NCI-H2196 treated with DMSO at 0.1 percent for 48 hours (cell line): ENCODE measurements at regions not wholly inside any gene's neighbourhood (a gene's known extent, or its start where the extent isn't known, plus 50 kb on each side); places are given as distances from the start of the nearest gene placed in this dataset.

Source experiments
- DNase-seq: peaks from one replicate; lab custom pipeline; 2025; ENCODE audit not compliant: unreplicated experiment; lab: John Stamatoyannopoulos, UW

- DNase-seq, result no peak
These were observed 75.7 kb upstream of the FOXP4 start for GRCh38 chr6:41470331-41471063.

- DNase-seq, result no peak
These were observed 74.9 kb upstream of the FOXP4 start for GRCh38 chr6:41471064-41471895.

DNA sequence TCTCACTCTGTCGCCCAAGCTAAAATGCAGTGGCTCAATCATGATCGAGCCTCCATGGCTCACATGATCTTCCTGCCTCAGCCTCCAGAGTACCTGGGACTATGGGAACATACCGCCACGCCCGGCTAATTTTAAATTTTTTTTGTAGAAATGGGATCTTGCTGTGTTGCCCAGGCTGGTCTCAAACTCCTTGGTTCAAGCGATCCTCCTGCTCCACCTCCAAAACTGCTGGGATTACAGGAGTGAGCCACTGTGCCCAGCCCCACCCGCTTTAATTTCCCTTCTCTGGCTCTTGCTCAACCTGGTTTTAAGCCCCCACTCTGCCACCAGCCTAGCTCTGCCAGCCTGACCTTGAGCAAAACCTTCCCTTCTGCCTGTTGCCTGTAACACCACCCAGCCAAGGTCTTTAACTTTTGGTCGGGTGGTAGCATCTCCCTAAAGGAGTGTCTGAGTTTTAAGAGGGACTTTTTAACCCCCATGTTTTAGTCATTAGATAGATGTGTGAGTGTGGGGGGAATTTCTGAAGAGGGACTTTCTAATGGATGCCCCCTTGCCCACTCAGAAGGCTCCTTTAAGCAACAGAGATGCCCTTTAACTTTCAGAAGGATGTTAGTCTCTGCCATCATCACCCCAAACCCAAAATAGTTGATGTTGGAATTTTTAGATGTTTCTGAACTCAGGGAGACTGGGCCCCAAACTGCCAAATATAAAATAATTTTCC, 71.8 kb upstream of the FOXP4 start:
- no peak for DNase-seq

DNA sequence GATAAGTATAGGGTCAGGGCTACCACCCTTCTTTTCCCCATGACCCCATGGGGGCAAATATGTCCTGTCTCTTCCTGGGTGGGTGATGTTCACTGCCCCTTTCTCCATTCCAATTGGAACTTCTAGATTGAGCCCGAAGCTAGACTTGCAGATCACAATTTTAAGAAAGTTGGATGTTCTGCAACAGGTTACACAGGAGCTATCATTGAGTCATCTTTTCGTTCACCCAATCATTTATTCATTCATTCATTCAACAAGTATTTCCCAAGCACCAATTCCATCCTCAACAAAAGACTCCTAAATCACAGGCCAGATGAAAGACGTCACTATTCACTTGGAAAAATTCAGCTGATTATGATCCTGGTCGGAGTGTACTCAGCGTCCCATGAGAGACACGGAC, 71.0 kb upstream of the FOXP4 start:
- DNase-seq, result no peak

DNA sequence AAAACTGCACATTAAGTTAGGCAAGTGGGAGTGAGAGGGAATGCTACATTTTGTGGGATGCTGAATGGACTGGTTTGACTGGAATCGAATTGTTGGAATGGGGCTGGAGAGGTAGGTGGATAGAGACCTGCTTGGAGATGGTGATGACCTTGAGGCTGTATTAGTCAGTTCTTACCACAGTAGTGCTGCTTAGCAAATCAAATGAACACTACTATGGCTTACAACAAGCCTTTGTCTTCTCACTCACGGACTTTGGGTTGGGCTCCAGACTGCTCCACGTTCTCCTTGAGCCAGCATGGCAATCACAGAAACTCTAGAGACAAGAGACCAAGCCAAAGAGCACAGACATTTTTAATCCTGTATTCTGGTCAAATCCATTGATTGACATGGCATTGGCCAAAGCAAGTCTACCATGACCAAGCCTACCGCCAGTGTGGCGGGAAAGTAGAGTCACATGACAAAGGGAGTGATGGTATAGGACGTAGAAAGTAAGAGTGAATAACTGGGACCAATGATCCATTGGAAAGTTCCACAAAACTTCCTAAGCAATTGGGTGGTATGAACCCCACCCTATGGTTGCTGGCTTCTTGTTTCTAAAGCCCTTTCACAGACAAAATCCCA, 70.3 kb upstream of the FOXP4 start:
- no peak for DNase-seq

GRCh38 chr6:41476401-41476800, 69.8 kb upstream of the FOXP4 start:
- DNase-seq, result no peak

DNA sequence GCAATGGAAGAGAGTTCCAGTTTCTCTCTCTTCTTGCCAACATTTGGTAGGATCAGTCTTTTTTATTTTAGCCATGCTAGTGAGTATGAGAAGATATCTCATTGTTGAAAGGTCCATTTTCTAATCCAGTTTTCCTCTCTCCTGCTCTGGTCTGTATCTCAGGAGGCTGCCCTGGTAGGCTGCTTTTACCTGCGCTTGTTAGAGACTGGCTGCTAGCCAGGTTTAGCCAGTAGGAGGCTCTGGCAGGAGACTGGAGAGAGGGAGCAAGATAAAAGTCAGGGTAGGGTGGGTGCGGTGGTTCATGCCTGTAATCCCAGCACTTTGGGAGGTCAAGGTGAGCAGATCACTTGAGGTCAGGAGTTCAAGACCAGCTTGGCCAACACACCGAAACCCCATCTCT, 68.6 kb upstream of the FOXP4 start:
- no peak for DNase-seq

- DNase-seq, result no peak
These were observed 62.2 kb upstream of the FOXP4 start for GRCh38 chr6:41483943-41484342.

DNA sequence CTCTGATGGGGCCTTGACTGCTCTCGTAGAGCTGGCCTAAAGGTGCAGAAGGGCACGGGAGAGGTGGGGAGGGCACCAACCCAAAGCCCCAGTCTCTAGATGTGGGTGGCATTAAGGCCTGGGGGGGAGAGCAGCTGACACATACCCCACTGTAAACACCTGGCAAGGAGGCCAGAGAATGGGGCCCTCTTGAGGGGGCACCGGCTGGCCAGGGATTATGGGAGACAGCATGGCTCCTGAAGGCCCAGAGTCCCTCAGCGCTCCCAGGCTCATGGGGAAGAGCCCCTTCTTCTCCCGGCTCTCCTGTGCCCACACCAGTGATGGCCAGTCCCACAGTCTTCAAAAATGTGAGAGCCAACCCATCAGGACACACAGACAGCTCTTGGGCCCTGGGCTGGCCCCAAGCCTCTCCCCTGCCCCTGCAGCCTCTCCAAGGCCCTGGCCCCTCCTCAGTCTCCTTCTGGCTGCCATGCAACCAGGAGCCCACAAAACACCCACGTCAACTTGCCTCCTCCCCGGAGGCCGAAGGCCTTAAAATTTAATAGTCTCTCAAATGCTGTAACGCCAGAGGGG, 58.2 kb upstream of the FOXP4 start:
- no peak for DNase-seq

DNA sequence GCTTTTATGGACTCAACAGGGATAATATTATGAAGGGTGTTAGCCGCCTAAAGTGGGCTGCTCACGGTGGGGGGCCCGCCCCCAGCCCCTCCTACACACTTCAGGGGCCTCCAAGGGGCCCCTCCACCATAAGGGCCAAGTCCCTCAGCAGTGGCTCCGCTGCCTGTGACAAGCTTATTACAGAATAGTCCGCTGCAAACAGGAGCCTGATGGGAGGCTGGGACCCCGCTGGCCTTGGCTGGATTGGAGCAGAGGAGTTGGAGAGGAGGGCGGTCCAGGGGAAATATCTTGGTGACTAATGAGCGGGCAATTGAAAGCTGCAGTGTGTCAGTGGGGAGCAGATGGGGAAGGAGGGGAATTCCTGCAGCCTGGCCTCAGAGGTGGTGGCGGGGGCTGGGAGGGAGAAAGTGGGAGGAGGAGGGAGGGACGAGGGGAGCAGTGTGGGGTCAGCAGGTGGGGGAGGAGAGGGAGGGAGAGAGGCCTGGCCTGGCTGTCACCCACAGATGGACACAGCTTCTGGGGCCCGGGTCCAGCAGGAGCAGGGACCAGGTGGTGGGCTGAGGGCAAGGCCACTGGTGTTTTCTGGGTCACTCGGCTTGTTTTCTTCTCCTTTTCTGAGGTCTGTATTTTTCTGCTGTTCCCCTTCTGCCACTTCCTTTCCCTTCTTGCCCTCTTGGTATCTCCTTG, 57.6 kb upstream of the FOXP4 start:
- DNase-seq, result no peak

GRCh38 chr6:41489120-41489851, 56.9 kb upstream of the FOXP4 start:
- no peak for DNase-seq

DNA sequence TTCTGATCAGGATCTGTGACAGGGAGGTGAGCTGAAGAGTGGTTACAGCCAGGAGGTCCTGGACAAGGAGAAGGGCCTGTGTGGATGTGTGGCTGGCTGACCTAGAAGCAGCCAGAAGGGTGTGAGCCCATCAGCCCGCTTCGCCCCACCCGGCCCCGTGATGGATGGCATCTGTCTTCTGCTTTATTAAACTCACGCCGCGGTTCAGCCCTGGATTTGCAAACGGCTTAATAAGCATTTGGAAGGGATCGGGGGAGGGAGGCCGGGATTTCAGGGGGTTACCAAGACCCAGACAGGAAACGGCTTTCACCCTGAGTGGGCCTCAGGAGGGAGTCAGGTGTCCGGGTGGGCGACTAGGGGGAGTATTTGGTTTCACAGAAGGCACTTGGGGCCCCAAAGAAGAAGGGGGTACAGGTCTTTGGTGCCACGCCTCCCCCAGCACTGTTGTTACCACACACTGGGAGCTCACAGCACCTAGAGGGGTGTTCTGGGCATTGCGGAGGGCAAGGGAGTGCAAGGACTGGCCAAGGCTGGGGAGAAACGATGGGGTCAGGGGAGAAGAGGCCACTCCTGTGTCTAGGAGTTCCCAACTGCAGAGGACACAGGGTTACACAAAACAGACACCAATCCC, 53.8 kb upstream of the FOXP4 start:
- DNase-seq, result no peak

DNA sequence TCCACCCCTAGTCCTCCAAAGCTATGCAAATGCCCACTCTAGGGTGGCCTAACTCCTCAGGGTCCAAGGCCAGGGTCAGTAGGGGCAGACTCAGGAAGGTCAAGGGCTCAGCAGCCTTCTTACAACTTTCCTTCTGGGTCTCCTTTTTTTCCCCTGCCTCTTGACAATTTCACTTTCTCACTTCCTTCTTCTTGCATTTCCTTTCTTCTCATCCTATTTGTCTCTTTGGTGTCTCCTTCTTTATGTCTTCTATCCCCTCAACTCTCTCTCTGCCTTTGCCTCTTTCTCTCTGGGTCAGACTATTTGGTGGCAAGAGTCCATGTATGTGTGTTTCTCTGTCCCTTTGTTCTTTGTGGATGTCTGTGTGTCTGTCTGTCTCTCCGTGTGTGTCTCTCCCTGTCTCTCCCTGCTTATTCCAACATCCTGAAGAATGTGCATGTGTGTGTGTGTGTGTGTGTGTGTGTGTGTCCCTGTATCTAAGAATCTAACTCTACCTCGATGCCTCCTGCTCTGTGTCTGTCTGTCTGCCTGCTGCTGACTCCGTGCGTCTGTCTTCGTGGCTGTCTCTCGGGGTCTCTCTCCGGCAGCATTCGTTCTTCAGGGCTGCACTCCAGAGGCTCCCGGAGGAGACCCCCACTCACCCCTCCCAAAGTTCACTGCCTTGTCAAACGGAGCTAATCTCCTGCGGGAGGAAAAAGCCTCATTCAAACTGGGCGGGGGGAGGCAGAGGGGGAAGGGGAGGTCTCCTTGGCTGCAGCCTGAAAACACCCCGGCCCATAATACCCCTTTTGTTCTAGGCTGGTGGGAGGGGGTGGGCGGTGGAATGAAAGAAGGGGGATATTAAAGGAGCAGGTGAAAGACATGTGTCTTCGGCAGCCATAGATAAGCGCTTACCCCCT, 51.7 kb upstream of the FOXP4 start:
- DNase-seq, result no peak
